Glomerular endothelial cell (primary cell): ENCODE measurements at regions not wholly inside any gene's neighbourhood (a gene's known extent, or its start where the extent isn't known, plus 50 kb on each side); places are given as distances from the start of the nearest gene placed in this dataset.
"Not testable (repeated sequence)": the region's sequence is repeated elsewhere in the genome, so short reads cannot be mapped to it uniquely, and the experiment has no call there.

ENCODE experiments used
- DNase-seq: peaks from one replicate; pipeline ENCODE4 v3.0.0-alpha.2; 2011; ENCODE audit warnings: low read depth, low spot score; ENCODE audit errors: extremely low read depth

GRCh38 chr7:13801669-13802068 lies 187.8 kb downstream of the ETV1 start:
- DNase-seq, result no peak

GRCh38 chr7:13802651-13803050 lies 186.8 kb downstream of the ETV1 start:
- no peak for DNase-seq

GRCh38 chr7:13803134-13803533 lies 186.3 kb downstream of the ETV1 start:
- DNase-seq, result no peak

GRCh38 chr7:13806089-13806867 lies 183.2 kb downstream of the ETV1 start:
- not testable (repeated sequence) for DNase-seq

GRCh38 chr7:13817230-13817629 lies 172.2 kb downstream of the ETV1 start:
- not testable (repeated sequence) for DNase-seq

GRCh38 chr7:13821152-13821787 lies 168.2 kb downstream of the ETV1 start:
- no peak for DNase-seq

GRCh38 chr7:13822678-13823077 lies 166.8 kb downstream of the ETV1 start:
- no peak for DNase-seq

GRCh38 chr7:13826752-13827151 lies 162.7 kb downstream of the ETV1 start:
- DNase-seq, result no peak

GRCh38 chr7:13827716-13828115 lies 161.8 kb downstream of the ETV1 start:
- no peak for DNase-seq

GRCh38 chr7:13829231-13829630 lies 160.2 kb downstream of the ETV1 start:
- no peak for DNase-seq

- peak; percentile 10 for DNase-seq
Measured at GRCh38 chr7:13829914-13830900, 159.3 kb downstream of the ETV1 start.

GRCh38 chr7:13832346-13832745 lies 157.1 kb downstream of the ETV1 start:
- DNase-seq, result no peak

- no peak for DNase-seq
Measured at GRCh38 chr7:13834328-13834761, 155.1 kb downstream of the ETV1 start.

- DNase-seq, result no peak
Measured at GRCh38 chr7:13835442-13835841, 154.0 kb downstream of the ETV1 start.

- DNase-seq, result no peak
Measured at GRCh38 chr7:13839063-13839462, 150.4 kb downstream of the ETV1 start.
